ENCODE measurements at regions not wholly inside any gene's neighbourhood (a gene's known extent, or its start where the extent isn't known, plus 50 kb on each side); places are given as distances from the start of the nearest gene placed in this dataset.

- TF ChIP-seq CTCF (IDR thresholded peaks at IDR 0.05): no peak
- no peak for TF ChIP-seq POLR2A (IDR thresholded peaks at IDR 0.05)
Measured at GRCh38 chr13:68319384-68319783, 1089.2 kb upstream of the PCDH9 start.

Data from heart left ventricle (tissue), 13 donors.